K562 (cell line): ENCODE measurements at regions not wholly inside any gene's neighbourhood (a gene's known extent, or its start where the extent isn't known, plus 50 kb on each side); places are given as distances from the start of the nearest gene placed in this dataset.

Experiments used
- ATAC-seq: fragments of 200-7000 bp; cut with Tn5 transposase; 3 replicates; pipeline ENCODE4 v1.9.1; 2020; ENCODE audit warnings: moderate library complexity
- BruUV-seq: library from RNA; stranded (reverse); fragments of 400-500 nt; replicated peaks from 2 replicates; lab custom pipeline; 2021; lab: Mats Ljungman, UMichigan
- CTCF ChIA-PET: fragments of 300-600 bp; formaldehyde crosslinking; extraction: SDS; loops from one replicate; lab custom pipeline; 2021; ENCODE audit warnings: low intra/inter-chr PET ratio; lab: Yijun Ruan, JAX
- POLR2A ChIA-PET: fragments of 300-600, 350-650 bp; sonication (Branson Sonifier 250); formaldehyde crosslinking; extraction: SDS; loops from one replicate; lab custom pipeline; 2021; ENCODE audit warnings: antibody characterized with exemption, inconsistent platforms; lab: Yijun Ruan, JAX
- DNase-seq, 4 experiments: peaks; one replicate each; pipeline versions ENCODE4 v3.0.0 to v3.0.0-alpha.2; 2011 to 2018; ENCODE audit warnings: low spot score in 3 of 4, mixed read lengths in 3 of 4; ENCODE audit errors: extremely low read depth in 1 of 4
- FAIRE-seq: peaks from 2 replicates; lab custom pipeline; 2011; peaks lifted over from hg19 to GRCh38; lab: Jason Lieb, UNC
- H2AFZ ChIP-seq: 2 replicates; pipeline ENCODE4 v1.6.0; 2011; ENCODE audit warnings: low read depth, low read length, control low read depth, inconsistent platforms
- H3K27ac ChIP-seq: fragments of 200-600 bp; 3 replicates; pipeline ENCODE4 v1.8.0; 2011; ENCODE audit warnings: low read depth, mild to moderate bottlenecking, control low read depth, inconsistent platforms, low read length, moderate library complexity, mixed read lengths; ENCODE audit errors: extremely low read depth
- H3K27me3 ChIP-seq, 2 experiments: fragments of 300-600 bp in 1 of 2; 2 replicates in 1 of 2; 3 replicates in 1 of 2; pipeline versions ENCODE4 v1.6.0 to v1.8.0; 2011; ENCODE audit warnings: inconsistent platforms in 2 of 2, low read length in 2 of 2, mild to moderate bottlenecking in 1 of 2, mixed read lengths in 1 of 2, moderate library complexity in 1 of 2; ENCODE audit not compliant: control insufficient read depth in 2 of 2, insufficient read depth in 2 of 2
- H3K36me3 ChIP-seq: fragments of 300-600 bp; 3 replicates; pipeline ENCODE4 v1.8.0; 2011; ENCODE audit warnings: mild to moderate bottlenecking, low read length, inconsistent platforms; ENCODE audit not compliant: control insufficient read depth, insufficient read depth
- H3K4me1 ChIP-seq, 2 experiments: fragments of 200-600 bp in 1 of 2; replicated peaks in 1 of 2; 2 replicates in 1 of 2; 3 replicates in 1 of 2; pipeline versions ENCODE4 v1.5.1 to v1.8.0; 2011; ENCODE audit warnings: inconsistent platforms in 2 of 2, low read length in 2 of 2, mild to moderate bottlenecking in 1 of 2, mixed read lengths in 1 of 2, moderate library complexity in 1 of 2; ENCODE audit not compliant: control insufficient read depth in 2 of 2, insufficient read depth in 2 of 2
- H3K4me2 ChIP-seq: 2 replicates; pipeline ENCODE4 v1.6.1; 2011; ENCODE audit warnings: low read length, control low read depth, inconsistent platforms, mixed read lengths; ENCODE audit not compliant: insufficient read depth
- H3K4me3 ChIP-seq: fragments of 200-600 bp; sonication (generic), shearing (Covaris generic); 2 replicates; pipeline ENCODE4 v1.5.1; 2016; ENCODE audit warnings: control low read depth, inconsistent platforms
- H3K79me2 ChIP-seq: fragments of 200-600 bp; 3 replicates; pipeline ENCODE4 v1.8.0; 2011; ENCODE audit warnings: low read length, inconsistent platforms; ENCODE audit not compliant: control insufficient read depth, insufficient read depth
- H3K9ac ChIP-seq, 2 experiments: 2 replicates each; pipeline versions ENCODE4 v1.6.0 to v1.6.1; 2011; ENCODE audit warnings: low read depth in 2 of 2, low read length in 2 of 2, control low read depth in 1 of 2, inconsistent platforms in 1 of 2, mild to moderate bottlenecking in 1 of 2, mixed read lengths in 1 of 2; ENCODE audit not compliant: insufficient read depth in 1 of 2
- H3K9me1 ChIP-seq: one replicate; pipeline ENCODE4 v1.6.0; 2011; ENCODE audit warnings: inconsistent platforms, mild to moderate bottlenecking, low read length, moderate library complexity; ENCODE audit not compliant: control insufficient read depth, insufficient read depth
- H3K9me3 ChIP-seq: replicated peaks from 2 replicates; pipeline ENCODE4 v1.5.1; 2011; ENCODE audit warnings: low read depth, low read length, inconsistent platforms; ENCODE audit not compliant: control insufficient read depth, insufficient read depth
- H4K20me1 ChIP-seq: replicated peaks from 2 replicates; pipeline ENCODE4 v1.6.1; 2011; ENCODE audit warnings: low read length, inconsistent platforms, mixed read lengths; ENCODE audit not compliant: control insufficient read depth, insufficient read depth
- CBFB ChIP-seq: sonication (generic); formaldehyde crosslinking; IDR thresholded peaks from 2 replicates; pipeline ENCODE4 v1.4.0; 2020; ENCODE audit warnings: mild to moderate bottlenecking, missing genetic modification reagents
- CREB1 ChIP-seq, 2 experiments: sonication (generic) in 1 of 2; formaldehyde crosslinking in 1 of 2; IDR thresholded peaks; 2 replicates each; pipeline versions ENCODE4 v1.6.1 to v1.8.0; 2012 to 2022; ENCODE audit warnings: inconsistent platforms in 1 of 2, mild to moderate bottlenecking in 1 of 2, missing genetic modification reagents in 1 of 2, moderate library complexity in 1 of 2
- DNMT1 ChIP-seq: fragments of 450-650 bp; IDR thresholded peaks from 2 replicates; pipeline ENCODE4 v1.6.1; 2016; ENCODE audit warnings: antibody characterized with exemption, mild to moderate bottlenecking
- FUS ChIP-seq: fragments of 200-400 bp; formaldehyde crosslinking; optimal IDR thresholded peaks from 2 replicates; pipeline ENCODE3; 2017; ENCODE audit warnings: low read depth, low read length
- JUND ChIP-seq, 2 experiments: IDR thresholded peaks; 2 replicates in 1 of 2; 3 replicates in 1 of 2; pipeline ENCODE4 v1.6.1; 2011; ENCODE audit warnings: borderline replicate concordance in 2 of 2, low read depth in 2 of 2, low read length in 2 of 2, improper control_type of control experiment in 1 of 2, missing biosample characterization in 1 of 2, missing genetic modification characterization in 1 of 2, missing genetic modification reagents in 1 of 2
- KHSRP ChIP-seq: fragments of 450-650 bp; IDR thresholded peaks from 2 replicates; pipeline ENCODE4 v1.6.1; 2017
- MAFK ChIP-seq: IDR thresholded peaks from 2 replicates; pipeline ENCODE4 v1.6.1; 2011; ENCODE audit warnings: low read length, improper control_type of control experiment
- MBD2 ChIP-seq: sonication (generic); IDR thresholded peaks from 2 replicates; pipeline ENCODE4 v1.6.1; 2016; ENCODE audit warnings: low read depth, borderline replicate concordance
- POLR2A ChIP-seq: fragments of 450-650 bp; conservative IDR thresholded peaks from 2 replicates; pipeline ENCODE4 v1.6.1; 2016
- PTRF ChIP-seq: fragments of 450-650 bp; IDR thresholded peaks from 2 replicates; pipeline ENCODE4 v1.6.1; 2016; ENCODE audit warnings: mild to moderate bottlenecking, missing genetic modification characterization, missing compliant biosample characterization
- RBBP5 ChIP-seq: fragments of 200-600 bp; sonication (generic); IDR thresholded peaks from 2 replicates; pipeline ENCODE4 v1.6.1; 2012; ENCODE audit warnings: borderline replicate concordance, mild to moderate bottlenecking, low read length, control low read depth, inconsistent platforms; ENCODE audit not compliant: insufficient read depth, poor library complexity, severe bottlenecking
- RNF2 ChIP-seq: sonication (generic); IDR thresholded peaks from 2 replicates; pipeline ENCODE4 v1.6.1; 2016
- RREB1 ChIP-seq: fragments of 250-450 bp; sonication (Bioruptor Pico); IDR thresholded peaks from 2 replicates; pipeline ENCODE4 v1.4.0; 2020
- SAP30 ChIP-seq: fragments of 200-600 bp; sonication (generic); IDR thresholded peaks from 2 replicates; pipeline ENCODE4 v1.6.1; 2012; ENCODE audit warnings: borderline replicate concordance, low read depth, mild to moderate bottlenecking, moderate library complexity, low read length, control low read depth, inconsistent platforms; ENCODE audit not compliant: insufficient read depth, poor library complexity, severe bottlenecking
- TFE3 ChIP-seq: fragments of 450-650 bp; formaldehyde crosslinking; IDR thresholded peaks from 2 replicates; pipeline ENCODE4 v1.4.0; 2020; ENCODE audit warnings: mild to moderate bottlenecking, mixed read lengths
- TSC22D4 ChIP-seq: fragments of 450-650 bp; IDR thresholded peaks from 2 replicates; pipeline ENCODE4 v1.6.1; 2016; ENCODE audit warnings: missing genetic modification characterization, missing biosample characterization, control low read depth
- ZNF23 ChIP-seq: fragments of 250-450 bp; sonication (Bioruptor Pico); IDR thresholded peaks from 2 replicates; pipeline ENCODE4 v1.4.0; 2020; ENCODE audit warnings: mild to moderate bottlenecking
- ZNF316 ChIP-seq: fragments of 450-650 bp; IDR thresholded peaks from 2 replicates; pipeline ENCODE4 v1.6.1; 2016
- ZNF41 ChIP-seq: fragments of 250-450 bp; sonication (Bioruptor Pico); conservative IDR thresholded peaks from 2 replicates; pipeline ENCODE4 v1.4.0; 2020; ENCODE audit warnings: mild to moderate bottlenecking
- in situ Hi-C: fragments of 300-500 bp; cut with MboI; formaldehyde crosslinking; loops from 4 replicates; pipeline ENCODE4 v1.15.0; 2018; ENCODE audit warnings: inconsistent platforms, mixed read lengths
- intact Hi-C: fragments of 100-400 bp; cut with micrococcal nuclease; formaldehyde crosslinking; loops from 2 replicates; pipeline ENCODE4 v1.14.2; 2022

- H3K79me2 ChIP-seq: no peaks in the 10 kb centered on the region
- no peak overlapping the region for H3K9ac ChIP-seq
- no TSS peak for BruUV-seq
- no peak for TF ChIP-seq MBD2
- TF ChIP-seq POLR2A: no peak
- TF ChIP-seq PTRF: no peak
- no peak for TF ChIP-seq RREB1 (CRISPR knock-in tag)
- TF ChIP-seq TSC22D4: no peak
- no peak for TF ChIP-seq KHSRP
- no peak for TF ChIP-seq ZNF23 (CRISPR knock-in tag)
- no peak for TF ChIP-seq CREB1 (IDR thresholded peaks at IDR 0.05)
- TF ChIP-seq CREB1 (CRISPR knock-in tag; IDR thresholded peaks at IDR 0.05): no peak
- TF ChIP-seq RNF2: no peak
- no peak for TF ChIP-seq MAFK
- TF ChIP-seq JUND (IDR thresholded peaks at IDR 0.05; ENCODE audit: borderline replicate concordance, low read depth, low read length): no peak
- TF ChIP-seq JUND (tag; IDR thresholded peaks at IDR 0.05; ENCODE audit: borderline replicate concordance, low read depth, low read length): no peak
- no peak for TF ChIP-seq RBBP5
- TF ChIP-seq FUS: no peak
- no peak for TF ChIP-seq CBFB (CRISPR knock-in tag)
- TF ChIP-seq SAP30: no peak
- no peak for TF ChIP-seq TFE3 (CRISPR knock-in tag)
- no peak for TF ChIP-seq ZNF316
- no peak for TF ChIP-seq DNMT1
- no peak for TF ChIP-seq ZNF41
- CTCF ChIA-PET: no interaction called here
- intact Hi-C loops (no loop called here), in situ Hi-C loops (no loop called here)
- POLR2A ChIA-PET: no interaction called here
- no peaks in the 10 kb centered on the region for H3K9me3 ChIP-seq
- no peaks in the 10 kb centered on the region for H3K4me1 ChIP-seq
- H3K4me3 ChIP-seq: no peak overlapping the region
- H3K9me1 ChIP-seq: no peaks in the 10 kb centered on the region
- H4K20me1 ChIP-seq: no peaks in the 10 kb centered on the region
- no peaks in the 10 kb centered on the region for H3K27me3 ChIP-seq
- ATAC-seq (no peak), FAIRE-seq (no peak), DNase-seq (no peak)
- H3K36me3 ChIP-seq: no peaks in the 10 kb centered on the region
- no peak overlapping the region for H2AFZ ChIP-seq
- no peak overlapping the region for H3K4me2 ChIP-seq
- no peak overlapping the region for H3K27ac ChIP-seq
Observed at GRCh38 chr13:106138620-106139019, 396.8 kb downstream of the EFNB2 start.
